ENCODE measurements at regions not wholly inside any gene's neighbourhood (a gene's known extent, or its start where the extent isn't known, plus 50 kb on each side); places are given as distances from the start of the nearest gene placed in this dataset.

GRCh38 chr7:125383324-125383723 is 453.7 kb upstream of the POT1 start:
- Histone ChIP-seq H3K4me3 (ENCODE audit: low read length in 3 of 3) (no peak overlapping the region), H3K4me1 (ENCODE audit: control insufficient read depth in 3 of 3, insufficient read depth in 3 of 3, low read length in 3 of 3) (no peaks in the 10 kb centered on the region), H3K36me3 (ENCODE audit: control insufficient read depth in 3 of 3, insufficient read depth in 3 of 3, low read length in 3 of 3) (no peaks in the 10 kb centered on the region), H3K9me3 (ENCODE audit: control insufficient read depth in 3 of 3, low read length in 3 of 3) (no peaks in the 10 kb centered on the region), H3K9ac (ENCODE audit: low read depth in 1 of 3, low read length in 3 of 3) (no peak overlapping the region), H3K27me3 (ENCODE audit: control insufficient read depth in 3 of 3, insufficient read depth in 3 of 3, low read length in 3 of 3) (no peaks in the 10 kb centered on the region), H3K27ac (ENCODE audit: low read depth, low read length) (no peak overlapping the region)

GRCh38 chr7:125382401-125382800 is 452.8 kb upstream of the POT1 start:
- H3K4me1 ChIP-seq (ENCODE audit: control insufficient read depth in 3 of 3, insufficient read depth in 3 of 3, low read length in 3 of 3): no peaks in the 10 kb centered on the region

GRCh38 chr7:125375942-125376341 is 446.3 kb upstream of the POT1 start:
- Histone ChIP-seq H3K27ac (ENCODE audit: low read depth, low read length) (no peak overlapping the region), H3K4me3 (ENCODE audit: low read length in 3 of 3) (no peak overlapping the region), H3K9ac (ENCODE audit: low read depth in 1 of 3, low read length in 3 of 3) (no peak overlapping the region), H3K27me3 (ENCODE audit: control insufficient read depth in 3 of 3, insufficient read depth in 3 of 3, low read length in 3 of 3) (no peaks in the 10 kb centered on the region), H3K9me3 (ENCODE audit: control insufficient read depth in 3 of 3, low read length in 3 of 3) (no peaks in the 10 kb centered on the region), H3K4me1 (ENCODE audit: control insufficient read depth in 3 of 3, insufficient read depth in 3 of 3, low read length in 3 of 3) (no peaks in the 10 kb centered on the region), H3K36me3 (ENCODE audit: control insufficient read depth in 3 of 3, insufficient read depth in 3 of 3, low read length in 3 of 3) (no peaks in the 10 kb centered on the region)

More at GRCh38 chr7:125382401-125382800, 452.8 kb upstream of the POT1 start:
- H3K27me3 ChIP-seq (ENCODE audit: control insufficient read depth in 3 of 3, insufficient read depth in 3 of 3, low read length in 3 of 3): no peaks in the 10 kb centered on the region
- no peaks in the 10 kb centered on the region for H3K36me3 ChIP-seq (ENCODE audit: control insufficient read depth in 3 of 3, insufficient read depth in 3 of 3, low read length in 3 of 3)
- no peak overlapping the region for H3K27ac ChIP-seq (ENCODE audit: low read depth, low read length)
- no peak overlapping the region for H3K4me3 ChIP-seq (ENCODE audit: low read length in 3 of 3)
- H3K9ac ChIP-seq (ENCODE audit: low read depth in 1 of 3, low read length in 3 of 3): no peak overlapping the region
- H3K9me3 ChIP-seq (ENCODE audit: control insufficient read depth in 3 of 3, low read length in 3 of 3): no peaks in the 10 kb centered on the region

GRCh38 chr7:125370502-125370901 is 440.9 kb upstream of the POT1 start:
- Histone ChIP-seq H3K27me3 (ENCODE audit: control insufficient read depth in 3 of 3, insufficient read depth in 3 of 3, low read length in 3 of 3) (no peaks in the 10 kb centered on the region), H3K9me3 (ENCODE audit: control insufficient read depth in 3 of 3, low read length in 3 of 3) (no peaks in the 10 kb centered on the region), H3K4me3 (ENCODE audit: low read length in 3 of 3) (no peak overlapping the region), H3K27ac (ENCODE audit: low read depth, low read length) (no peak overlapping the region), H3K4me1 (ENCODE audit: control insufficient read depth in 3 of 3, insufficient read depth in 3 of 3, low read length in 3 of 3) (no peaks in the 10 kb centered on the region), H3K36me3 (ENCODE audit: control insufficient read depth in 3 of 3, insufficient read depth in 3 of 3, low read length in 3 of 3) (no peaks in the 10 kb centered on the region), H3K9ac (ENCODE audit: low read depth in 1 of 3, low read length in 3 of 3) (no peak overlapping the region)

GRCh38 chr7:125363873-125364272 is 434.2 kb upstream of the POT1 start:
- Histone ChIP-seq H3K36me3 (ENCODE audit: control insufficient read depth in 3 of 3, insufficient read depth in 3 of 3, low read length in 3 of 3) (no peaks in the 10 kb centered on the region), H3K4me3 (ENCODE audit: low read length in 3 of 3) (no peak overlapping the region), H3K27me3 (ENCODE audit: control insufficient read depth in 3 of 3, insufficient read depth in 3 of 3, low read length in 3 of 3) (no peaks in the 10 kb centered on the region), H3K9ac (ENCODE audit: low read depth in 1 of 3, low read length in 3 of 3) (no peak overlapping the region), H3K9me3 (ENCODE audit: control insufficient read depth in 3 of 3, low read length in 3 of 3) (no peaks in the 10 kb centered on the region), H3K27ac (ENCODE audit: low read depth, low read length) (no peak overlapping the region), H3K4me1 (ENCODE audit: control insufficient read depth in 3 of 3, insufficient read depth in 3 of 3, low read length in 3 of 3) (no peaks in the 10 kb centered on the region)

GRCh38 chr7:125358551-125359167 is 429.0 kb upstream of the POT1 start:
- no peaks in the 10 kb centered on the region for H3K9me3 ChIP-seq (ENCODE audit: control insufficient read depth in 3 of 3, low read length in 3 of 3)
- no peak overlapping the region for H3K4me3 ChIP-seq (ENCODE audit: low read length in 3 of 3)
- no peak overlapping the region for H3K9ac ChIP-seq (ENCODE audit: low read depth in 1 of 3, low read length in 3 of 3)
- no peaks in the 10 kb centered on the region for H3K4me1 ChIP-seq (ENCODE audit: control insufficient read depth in 3 of 3, insufficient read depth in 3 of 3, low read length in 3 of 3)
- no peaks in the 10 kb centered on the region for H3K36me3 ChIP-seq (ENCODE audit: control insufficient read depth in 3 of 3, insufficient read depth in 3 of 3, low read length in 3 of 3)
- no peak overlapping the region for H3K27ac ChIP-seq (ENCODE audit: low read depth, low read length)
- no peaks in the 10 kb centered on the region for H3K27me3 ChIP-seq (ENCODE audit: control insufficient read depth in 3 of 3, insufficient read depth in 3 of 3, low read length in 3 of 3)

GRCh38 chr7:125357676-125358455 is 428.2 kb upstream of the POT1 start:
- Histone ChIP-seq H3K36me3 (ENCODE audit: control insufficient read depth in 3 of 3, insufficient read depth in 3 of 3, low read length in 3 of 3) (no peaks in the 10 kb centered on the region), H3K27ac (ENCODE audit: low read depth, low read length) (no peak overlapping the region), H3K27me3 (ENCODE audit: control insufficient read depth in 3 of 3, insufficient read depth in 3 of 3, low read length in 3 of 3) (no peaks in the 10 kb centered on the region), H3K4me1 (ENCODE audit: control insufficient read depth in 3 of 3, insufficient read depth in 3 of 3, low read length in 3 of 3) (no peaks in the 10 kb centered on the region), H3K4me3 (ENCODE audit: low read length in 3 of 3) (no peak overlapping the region), H3K9ac (ENCODE audit: low read depth in 1 of 3, low read length in 3 of 3) (no peak overlapping the region), H3K9me3 (ENCODE audit: control insufficient read depth in 3 of 3, low read length in 3 of 3) (no peaks in the 10 kb centered on the region)

- H3K9me3 ChIP-seq (ENCODE audit: control insufficient read depth in 3 of 3, low read length in 3 of 3): no peaks in the 10 kb centered on the region
- H3K27ac ChIP-seq (ENCODE audit: low read depth, low read length): no peak overlapping the region
- no peak overlapping the region for H3K4me3 ChIP-seq (ENCODE audit: low read length in 3 of 3)
- H3K36me3 ChIP-seq (ENCODE audit: control insufficient read depth in 3 of 3, insufficient read depth in 3 of 3, low read length in 3 of 3): no peaks in the 10 kb centered on the region
- H3K9ac ChIP-seq (ENCODE audit: low read depth in 1 of 3, low read length in 3 of 3): no peak overlapping the region
- H3K27me3 ChIP-seq (ENCODE audit: control insufficient read depth in 3 of 3, insufficient read depth in 3 of 3, low read length in 3 of 3): no peaks in the 10 kb centered on the region
- no peaks in the 10 kb centered on the region for H3K4me1 ChIP-seq (ENCODE audit: control insufficient read depth in 3 of 3, insufficient read depth in 3 of 3, low read length in 3 of 3)
These were observed 426.3 kb upstream of the POT1 start for GRCh38 chr7:125355899-125356298.

- Histone ChIP-seq H3K27me3 (ENCODE audit: control insufficient read depth in 3 of 3, insufficient read depth in 3 of 3, low read length in 3 of 3) (no peaks in the 10 kb centered on the region), H3K9me3 (ENCODE audit: control insufficient read depth in 3 of 3, low read length in 3 of 3) (no peaks in the 10 kb centered on the region), H3K36me3 (ENCODE audit: control insufficient read depth in 3 of 3, insufficient read depth in 3 of 3, low read length in 3 of 3) (no peaks in the 10 kb centered on the region), H3K4me3 (ENCODE audit: low read length in 3 of 3) (no peak overlapping the region), H3K9ac (ENCODE audit: low read depth in 1 of 3, low read length in 3 of 3) (no peak overlapping the region), H3K27ac (ENCODE audit: low read depth, low read length) (no peak overlapping the region), H3K4me1 (ENCODE audit: control insufficient read depth in 3 of 3, insufficient read depth in 3 of 3, low read length in 3 of 3) (no peaks in the 10 kb centered on the region)
These were observed 417.6 kb upstream of the POT1 start for GRCh38 chr7:125347269-125347668.

GRCh38 chr7:125338110-125338509 is 408.5 kb upstream of the POT1 start:
- H3K27me3 ChIP-seq (ENCODE audit: control insufficient read depth in 3 of 3, insufficient read depth in 3 of 3, low read length in 3 of 3): no peaks in the 10 kb centered on the region
- H3K36me3 ChIP-seq (ENCODE audit: control insufficient read depth in 3 of 3, insufficient read depth in 3 of 3, low read length in 3 of 3): no peaks in the 10 kb centered on the region
- no peaks in the 10 kb centered on the region for H3K9me3 ChIP-seq (ENCODE audit: control insufficient read depth in 3 of 3, low read length in 3 of 3)
- no peak overlapping the region for H3K4me3 ChIP-seq (ENCODE audit: low read length in 3 of 3)
- no peak overlapping the region for H3K27ac ChIP-seq (ENCODE audit: low read depth, low read length)
- no peaks in the 10 kb centered on the region for H3K4me1 ChIP-seq (ENCODE audit: control insufficient read depth in 3 of 3, insufficient read depth in 3 of 3, low read length in 3 of 3)
- no peak overlapping the region for H3K9ac ChIP-seq (ENCODE audit: low read depth in 1 of 3, low read length in 3 of 3)
